ENCODE measurements at regions not wholly inside any gene's neighbourhood (a gene's known extent, or its start where the extent isn't known, plus 50 kb on each side); places are given as distances from the start of the nearest gene placed in this dataset.

DNA sequence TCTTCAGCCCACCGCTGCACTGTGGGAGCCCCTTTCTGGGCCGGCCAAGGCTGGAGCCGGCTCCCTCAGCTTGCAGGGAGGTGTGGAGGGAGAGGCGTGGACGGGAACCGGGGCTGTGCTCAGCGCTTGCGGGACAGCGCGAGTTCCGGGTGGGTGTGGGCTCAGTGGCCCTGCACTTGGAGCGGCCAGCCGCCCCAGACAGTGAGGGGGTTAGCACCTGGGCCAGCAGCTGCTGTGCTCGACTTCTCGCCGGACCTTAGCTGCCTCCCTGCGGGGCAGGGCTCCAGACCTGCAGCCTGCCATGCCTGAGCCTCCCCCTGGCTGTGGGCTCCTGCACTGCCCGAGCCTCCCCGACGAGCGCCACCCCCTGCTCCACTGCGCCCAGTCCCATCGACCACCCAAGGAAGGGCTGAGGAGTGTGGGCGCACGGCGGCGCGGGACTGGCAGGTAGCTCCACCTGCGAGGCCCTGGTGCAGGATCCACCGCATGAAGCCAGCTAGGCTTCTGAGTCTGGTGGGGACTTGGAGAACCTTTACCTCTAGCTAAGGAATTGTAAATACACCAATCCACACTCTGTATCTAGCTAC is 92.9 kb upstream of the MAST4 start:
- DNase-seq = no peak

DNA sequence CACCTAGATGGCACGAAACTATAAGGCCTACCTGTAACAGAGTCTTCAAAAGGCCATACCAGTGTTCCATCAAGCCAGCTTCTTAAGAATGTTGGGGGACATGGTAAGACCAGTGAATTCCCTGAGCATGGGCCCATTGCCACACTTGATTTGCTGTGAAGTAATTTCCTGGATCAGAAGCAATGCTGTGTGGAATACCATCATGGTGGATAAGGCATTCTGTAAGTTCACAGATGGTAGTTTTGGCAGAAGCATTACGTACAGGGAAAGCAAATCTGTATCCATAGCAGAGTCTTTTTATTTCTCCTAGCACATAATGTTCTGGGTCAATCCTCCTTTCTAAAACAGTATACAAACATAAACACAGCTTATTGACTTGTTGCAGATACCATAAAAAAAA is 89.1 kb upstream of the MAST4 start:
- no peak for DNase-seq

DNA sequence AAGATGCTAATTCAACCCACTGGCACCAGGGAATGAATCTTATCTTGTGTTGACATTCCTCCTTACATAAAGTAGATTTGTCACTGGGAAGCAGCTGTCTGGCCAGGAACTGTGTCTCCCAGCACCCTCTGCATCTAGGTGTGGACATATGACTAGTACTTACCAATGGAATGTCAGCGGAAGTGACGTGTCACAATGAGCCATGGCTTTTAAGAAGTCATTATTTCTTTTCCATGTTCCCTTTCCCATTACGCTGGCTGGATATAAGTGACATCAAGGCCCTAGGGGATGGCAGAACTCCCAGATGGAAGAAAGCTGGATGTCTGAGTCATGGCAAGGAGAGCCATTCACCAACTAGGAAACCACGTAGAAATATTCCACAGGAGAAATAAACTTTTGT is 84.7 kb upstream of the MAST4 start:
- no peak for DNase-seq

DNA sequence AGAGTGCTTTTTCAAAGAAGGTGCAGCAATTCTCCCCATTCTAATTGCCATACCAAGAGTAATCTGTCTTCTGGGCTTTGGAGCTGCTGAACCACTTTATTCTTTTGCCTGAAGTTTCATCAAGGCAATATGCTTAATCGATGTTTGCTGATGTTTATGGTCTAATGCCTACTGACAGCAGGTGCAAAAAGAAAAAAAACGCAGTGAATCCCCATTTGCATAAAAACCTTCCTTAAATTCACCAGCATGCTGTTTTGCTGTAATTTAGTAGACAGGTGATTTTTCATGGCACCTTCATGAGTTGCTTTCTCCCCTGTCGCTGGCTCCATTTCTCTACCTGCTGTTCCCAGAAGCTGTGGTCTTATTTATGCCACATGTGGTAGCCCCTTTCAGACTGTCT is 83.1 kb upstream of the MAST4 start:
- DNase-seq = no peak

DNA sequence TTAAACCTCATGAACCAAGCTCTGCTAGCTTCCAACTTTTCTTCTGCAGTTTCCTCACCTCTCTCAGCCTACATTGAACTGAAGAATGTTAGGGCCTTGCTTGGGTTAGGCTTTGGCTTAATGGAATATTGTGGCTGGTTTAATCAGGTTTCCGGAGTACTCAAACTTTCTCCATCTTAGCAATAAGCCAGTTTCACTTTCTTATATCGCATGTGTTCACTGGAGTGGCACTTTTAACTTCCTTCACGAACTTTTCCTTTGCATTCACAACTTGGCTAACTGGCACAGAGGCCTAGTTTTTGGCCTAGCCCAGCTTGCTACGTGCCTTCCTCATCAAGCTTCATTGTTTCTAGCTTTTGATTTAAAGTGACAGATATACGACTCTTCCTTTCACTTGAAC is 81.0 kb upstream of the MAST4 start:
- DNase-seq = no peak

DNA sequence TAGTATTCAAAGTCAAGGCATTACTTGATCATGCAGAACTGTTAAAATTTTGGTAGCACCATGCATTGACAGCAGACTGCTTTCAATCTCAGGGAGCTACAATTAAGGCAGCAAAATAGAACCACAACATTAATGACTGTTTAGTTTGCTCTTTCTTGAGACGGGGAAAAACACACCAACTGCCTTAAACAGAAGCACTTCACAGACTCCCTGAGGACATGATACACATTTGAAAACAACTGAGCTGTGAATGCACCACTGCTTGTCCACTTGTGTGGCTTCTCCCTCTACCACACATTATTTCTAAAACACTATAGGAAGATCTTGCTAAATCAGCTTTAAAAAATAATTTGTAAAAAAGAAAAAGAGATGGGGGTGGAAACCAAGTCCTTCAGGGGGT is 79.6 kb upstream of the MAST4 start:
- no peak for DNase-seq

DNA sequence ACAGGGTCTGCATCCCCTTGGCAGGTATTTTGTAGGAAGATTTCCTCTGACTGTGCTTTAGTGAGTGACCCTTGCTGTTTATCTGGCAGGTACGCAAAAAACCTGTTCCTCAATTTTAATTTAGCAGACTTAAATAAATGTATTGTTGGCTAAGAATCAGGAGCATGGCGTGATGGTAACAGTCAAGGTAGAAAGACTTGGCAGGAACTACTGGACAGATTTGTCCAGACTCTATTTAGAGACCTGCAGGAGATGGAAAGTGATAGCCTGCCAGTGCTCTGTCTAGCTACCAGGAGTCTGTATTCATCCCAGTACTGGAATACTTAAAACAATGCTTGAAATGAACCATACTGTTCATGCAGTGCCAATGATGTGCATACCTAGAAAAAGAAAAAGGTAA is 78.8 kb upstream of the MAST4 start:
- no peak for DNase-seq

DNA sequence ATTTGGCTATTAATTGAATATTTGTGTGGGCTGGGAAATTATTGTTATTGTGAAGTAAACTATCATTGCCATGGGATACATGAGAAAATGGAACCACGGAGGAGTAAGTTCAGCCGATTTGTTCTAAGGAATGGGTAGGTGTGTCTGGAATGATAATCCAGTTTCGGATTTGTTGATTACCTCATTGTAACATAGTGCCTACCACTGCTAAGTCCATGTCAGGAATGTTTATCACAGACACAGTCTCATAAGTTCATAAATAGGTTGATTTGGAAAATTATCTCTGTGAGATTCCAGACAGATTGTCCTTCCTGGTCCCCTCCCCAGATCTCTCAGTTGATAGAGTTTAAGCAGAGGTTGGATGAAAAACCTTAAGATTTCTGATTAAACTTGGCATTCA is 78.1 kb upstream of the MAST4 start:
- no peak for DNase-seq

DNA sequence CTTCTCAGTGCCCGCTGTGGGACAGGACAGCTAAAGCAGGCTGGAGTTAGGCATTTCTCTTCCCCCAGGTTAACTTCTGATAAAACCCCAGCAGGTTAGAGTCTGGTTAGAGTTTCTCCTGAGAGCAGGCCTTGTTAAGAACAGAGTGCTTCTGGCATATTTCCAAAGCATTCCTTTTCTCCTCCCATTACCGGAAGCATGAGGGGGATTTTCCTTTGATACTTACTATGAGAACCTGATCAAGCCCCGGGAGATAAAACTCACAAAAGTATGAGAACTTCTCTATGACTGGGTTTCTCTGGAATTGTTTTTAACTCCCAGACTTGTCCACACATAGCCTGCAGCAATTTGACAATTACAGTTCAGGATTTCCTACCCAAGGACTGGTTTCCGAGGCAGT is 77.4 kb upstream of the MAST4 start:
- no peak for DNase-seq

DNA sequence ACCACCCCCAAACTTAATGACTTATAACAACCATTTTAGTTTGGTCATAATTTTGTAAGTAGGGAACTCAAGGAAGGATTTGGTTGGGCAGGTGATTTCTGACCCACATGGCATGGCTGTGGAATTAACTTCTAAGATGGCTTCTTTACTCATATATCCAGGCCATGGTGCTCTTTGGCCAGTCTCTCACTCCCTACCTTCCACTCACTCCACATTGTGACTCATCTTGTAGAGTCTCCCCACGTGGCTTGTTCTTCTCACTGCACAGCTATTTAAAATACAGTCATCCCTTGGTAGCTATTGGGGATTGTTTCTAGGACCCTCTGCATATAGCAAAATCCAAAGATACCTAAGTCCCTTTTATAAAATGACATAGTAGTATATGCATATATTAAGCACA is 76.6 kb upstream of the MAST4 start:
- no peak for DNase-seq

DNA sequence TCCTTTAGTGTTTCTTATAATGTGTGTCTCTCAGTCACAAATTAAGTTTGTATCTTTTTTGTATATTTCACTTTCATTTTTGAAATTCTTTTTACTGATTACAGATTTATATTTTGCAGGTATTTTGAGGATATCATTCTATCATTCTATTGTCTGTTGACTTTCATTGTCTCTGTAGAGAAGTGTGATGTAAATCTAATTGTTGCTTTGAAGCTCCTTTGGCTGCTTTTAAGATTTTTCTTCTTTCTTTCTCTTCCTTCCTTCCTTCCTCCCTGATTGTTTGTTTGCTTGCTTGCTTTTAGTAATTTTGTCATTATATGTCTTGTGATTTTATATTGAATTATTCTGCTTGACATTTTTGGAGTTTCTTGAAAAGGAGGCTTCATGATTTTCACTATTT is 75.3 kb upstream of the MAST4 start:
- no peak for DNase-seq

DNA sequence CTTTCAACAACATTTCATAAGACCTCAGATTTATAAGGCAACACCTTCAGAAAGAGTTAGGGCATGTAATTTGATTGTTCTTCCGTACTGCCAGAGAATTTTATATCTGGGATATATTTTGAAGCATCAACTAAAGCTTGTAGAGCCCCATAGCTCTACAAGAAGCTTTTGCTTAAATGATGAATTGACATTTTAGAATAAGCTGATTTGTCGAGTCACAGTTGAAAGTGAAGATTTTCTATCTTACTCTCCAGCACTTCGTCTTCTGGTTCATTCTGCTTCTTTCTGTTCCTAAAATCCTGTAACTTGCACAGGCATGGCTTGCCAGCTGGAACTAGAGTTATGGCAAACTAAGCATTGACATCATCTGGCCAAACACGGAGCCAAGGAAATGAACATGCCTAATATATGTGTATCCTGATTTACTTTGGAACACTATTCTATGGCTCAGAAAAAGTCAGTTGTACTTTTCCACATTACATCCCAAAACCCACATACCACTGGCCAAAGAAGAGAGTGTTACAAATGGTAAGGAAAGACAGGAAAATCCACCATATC is 68.6 kb upstream of the MAST4 start:
- no peak for DNase-seq

DNA sequence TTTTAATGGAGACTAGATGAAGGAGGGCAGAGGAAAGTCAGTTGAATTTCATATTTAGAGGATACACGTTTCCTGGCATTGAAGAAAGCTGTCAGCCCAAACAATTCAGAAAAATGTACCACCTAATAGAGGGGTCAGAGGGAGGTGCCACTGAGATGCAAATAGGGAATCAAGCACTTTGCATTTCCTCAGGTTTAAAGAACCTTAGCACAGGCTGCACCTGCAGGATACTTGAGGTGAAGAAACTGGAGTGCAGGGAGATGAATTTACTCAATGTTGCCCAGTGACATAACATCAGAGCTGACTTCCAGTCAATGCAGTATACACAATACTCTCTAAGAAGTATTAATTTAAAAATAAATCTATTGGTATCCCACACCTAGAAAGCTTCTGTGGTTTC is 67.0 kb upstream of the MAST4 start:
- no peak for DNase-seq

DNA sequence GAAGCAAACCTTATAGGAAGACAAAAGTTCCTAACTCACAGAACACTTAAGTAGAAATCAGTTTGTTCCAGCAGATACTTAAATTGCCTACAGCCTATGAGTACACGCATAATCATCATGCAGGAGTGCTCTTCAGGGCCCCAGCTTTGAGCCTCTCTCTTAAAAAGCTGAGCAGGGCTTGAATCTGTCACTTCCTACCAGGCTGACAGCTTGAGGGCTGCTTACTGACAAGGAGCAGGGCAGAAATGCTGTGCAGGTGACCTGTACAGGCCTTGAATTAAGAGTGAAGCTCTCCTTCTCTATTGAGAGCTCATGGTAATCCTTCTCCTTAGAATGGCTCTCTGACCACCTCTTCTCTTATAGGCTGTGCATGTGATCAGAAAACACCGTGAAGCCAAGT is 66.5 kb upstream of the MAST4 start:
- no peak for DNase-seq

DNA sequence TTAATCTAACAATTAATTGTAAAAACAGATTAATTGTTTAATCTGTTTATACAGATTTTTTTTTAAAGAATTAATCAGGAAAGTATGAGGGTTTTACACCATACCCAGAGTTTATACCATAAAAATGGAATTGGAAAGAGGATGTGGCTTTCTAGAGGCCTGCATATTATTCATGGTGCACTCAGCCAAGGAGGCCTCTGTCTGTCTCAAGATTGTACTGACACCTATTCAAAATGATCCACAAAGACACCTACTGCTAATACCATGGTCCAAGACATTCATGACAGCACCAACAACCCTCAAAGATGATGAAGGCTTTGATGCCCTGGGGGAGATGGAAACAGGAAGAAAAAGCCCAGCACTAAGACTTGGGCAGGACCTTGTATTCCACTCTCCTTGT is 58.1 kb upstream of the MAST4 start:
- no peak for DNase-seq

DNA sequence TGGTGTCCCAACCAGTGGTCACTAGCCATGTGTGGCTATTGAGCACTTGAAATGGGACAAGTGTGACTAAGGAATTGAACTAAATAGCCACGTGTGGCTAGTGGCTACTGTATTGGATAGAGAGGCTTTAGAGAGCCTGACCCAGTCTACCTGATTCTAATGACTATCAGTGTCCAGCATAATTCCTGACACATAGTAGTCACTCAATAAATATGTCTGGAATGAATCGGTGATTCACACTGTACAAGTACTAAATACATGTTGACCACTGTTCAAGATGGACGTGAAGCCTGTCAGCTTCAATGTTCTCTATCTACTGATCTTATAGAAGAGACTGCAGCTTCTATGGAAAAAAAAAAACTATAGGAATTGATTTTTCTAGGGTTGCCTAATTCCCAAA is 57.7 kb upstream of the MAST4 start:
- no peak for DNase-seq

DNA sequence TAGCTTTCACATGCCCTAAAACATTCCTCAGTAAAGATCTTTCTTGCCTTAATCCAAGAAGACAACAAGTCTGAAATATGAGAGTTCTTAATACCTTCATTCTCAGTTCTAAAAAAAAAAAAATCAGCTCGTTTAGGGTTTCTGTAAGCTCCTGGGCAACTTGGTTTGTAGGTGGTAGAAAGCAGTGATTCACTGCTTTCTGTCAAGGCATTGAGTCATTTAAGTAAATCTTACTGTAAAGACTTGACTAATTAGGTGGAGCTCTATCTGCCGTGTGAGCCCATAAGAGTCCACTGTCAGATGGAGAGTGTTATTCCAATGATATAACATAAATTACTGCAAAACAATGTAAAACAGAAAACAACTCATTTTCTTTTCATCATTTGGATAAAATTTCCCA is 56.1 kb upstream of the MAST4 start:
- DNase-seq = no peak

DNA sequence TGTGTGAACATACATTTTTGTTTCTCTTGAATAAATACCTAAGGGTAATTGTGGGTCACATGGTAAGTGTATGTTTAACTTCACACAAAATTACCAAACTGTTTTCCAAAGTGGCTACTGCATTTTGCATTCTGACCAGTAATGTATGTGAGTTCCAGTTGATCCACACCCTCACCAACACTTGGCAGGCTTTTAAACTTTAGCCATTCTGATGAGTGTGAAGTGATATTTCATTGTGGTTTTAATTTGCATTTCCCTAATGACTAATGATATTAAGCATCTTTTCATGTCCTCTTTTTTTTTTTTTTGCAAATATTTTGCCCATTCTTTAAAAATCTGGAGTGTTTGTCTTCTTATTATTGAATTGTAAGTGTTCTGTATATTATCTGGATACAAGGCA is 53.5 kb upstream of the MAST4 start:
- no peak for DNase-seq

Data from NCI-H1105 (cell line).